Gastrocnemius medialis (tissue), 4 donors: ENCODE measurements at regions not wholly inside any gene's neighbourhood (a gene's known extent, or its start where the extent isn't known, plus 50 kb on each side); places are given as distances from the start of the nearest gene placed in this dataset.
"Not testable (repeated sequence)": the region's sequence is repeated elsewhere in the genome, so short reads cannot be mapped to it uniquely, and the experiment has no call there.

Experiments used
- CTCF ChIP-seq, 5 experiments: fragments of 450-650 bp in 3 of 5; fragments of 200-600 bp in 2 of 5; sonication (generic) in 2 of 5; IDR thresholded peaks in 4 of 5; conservative IDR thresholded peaks in 1 of 5; 1 replicate in 4 of 5; 2 replicates in 1 of 5; pipeline ENCODE4 v1.5.1; 2016 to 2019; ENCODE audit warnings: antibody characterized with exemption in 5 of 5, mild to moderate bottlenecking in 3 of 5, moderate library complexity in 3 of 5
- POLR2A ChIP-seq, 2 donors: fragments of 450-650 bp; IDR thresholded peaks; one replicate each; pipeline ENCODE4 v1.6.1; 2017; ENCODE audit warnings: antibody characterized with exemption in 2 of 2, mild to moderate bottlenecking in 2 of 2, moderate library complexity in 2 of 2

GRCh38 chr20:47447350-47448296, 54.1 kb upstream of the NCOA3 start:
- TF ChIP-seq CTCF (IDR thresholded peaks at IDR 0.05 in 4 of 5, conservative IDR thresholded peaks at IDR 0.05 in 1 of 5); POLR2A (IDR thresholded peaks at IDR 0.05): not testable (repeated sequence)
